GM12878 (cell line): ENCODE measurements at regions not wholly inside any gene's neighbourhood (a gene's known extent, or its start where the extent isn't known, plus 50 kb on each side); places are given as distances from the start of the nearest gene placed in this dataset.

Experiments
- ATAC-seq: fragments of 200-7000 bp; cut with Tn5 transposase; 3 replicates; pipeline ENCODE4 v1.9.1; 2020; ENCODE audit warnings: mild to moderate bottlenecking, moderate library complexity
- BruUV-seq: library from RNA; stranded (reverse); fragments of 400-500 nt; replicated peaks from 2 replicates; lab custom pipeline; 2021; lab: Mats Ljungman, UMichigan
- CTCF ChIA-PET: fragments of 300-600 bp; sonication (Branson Sonifier 250); formaldehyde crosslinking; extraction: SDS; loops from one replicate; lab custom pipeline; 2021; ENCODE audit warnings: inconsistent platforms; lab: Yijun Ruan, JAX
- POLR2A ChIA-PET: fragments of 350-600 bp; formaldehyde crosslinking; extraction: SDS; loops from one replicate; lab custom pipeline; 2021; ENCODE audit warnings: inconsistent platforms; lab: Charles Lee
- RAD21 ChIA-PET: fragments of 300-600 bp; sonication (Branson Sonifier 250); formaldehyde crosslinking; loops from one replicate; lab custom pipeline; 2023; ENCODE audit warnings: antibody characterized with exemption; ENCODE audit not compliant: unreplicated experiment; lab: Charles Lee
- SMC1A ChIA-PET: fragments of 300-600 bp; sonication (Branson Sonifier 250); formaldehyde crosslinking; loops from one replicate; lab custom pipeline; 2023; ENCODE audit not compliant: unreplicated experiment, uncharacterized antibody; lab: Charles Lee
- DNase-seq: peaks from one replicate; pipeline ENCODE4 v3.0.0-alpha.2; 2011; ENCODE audit warnings: low read depth, low spot score
- FAIRE-seq: peaks from 3 replicates; lab custom pipeline; 2011; peaks lifted over from hg19 to GRCh38; lab: Jason Lieb, UNC
- H2AFZ ChIP-seq: 2 replicates; pipeline ENCODE4 v1.6.0; 2011; ENCODE audit warnings: low read depth, low read length, control low read depth; ENCODE audit not compliant: control insufficient read depth
- H3K27ac ChIP-seq: 2 replicates; pipeline ENCODE4 v1.5.1; 2011; ENCODE audit warnings: control low read depth; ENCODE audit not compliant: control insufficient read depth, insufficient read depth
- H3K27me3 ChIP-seq, 2 experiments: replicated peaks in 1 of 2; 2 replicates each; pipeline versions ENCODE4 v1.6.0 to v1.6.1; 2011; ENCODE audit warnings: low read length in 1 of 2; ENCODE audit not compliant: control insufficient read depth in 2 of 2, insufficient read depth in 2 of 2
- H3K36me3 ChIP-seq, 2 experiments: 2 replicates each; pipeline ENCODE4 v1.5.1; 2011; ENCODE audit warnings: low read length in 1 of 2; ENCODE audit not compliant: control insufficient read depth in 2 of 2, insufficient read depth in 2 of 2
- H3K4me1 ChIP-seq: 2 replicates; pipeline ENCODE4 v1.6.1; 2011; ENCODE audit warnings: mild to moderate bottlenecking, low read length, moderate library complexity, mixed read lengths; ENCODE audit not compliant: control insufficient read depth, insufficient read depth
- H3K4me2 ChIP-seq: 2 replicates; pipeline ENCODE4 v1.6.0; 2011; ENCODE audit warnings: control low read depth; ENCODE audit not compliant: control insufficient read depth, insufficient read depth
- H3K4me3 ChIP-seq: fragments of 200-600 bp; sonication (generic); 2 replicates; pipeline ENCODE4 v1.5.1; 2016
- H3K79me2 ChIP-seq: 2 replicates; pipeline ENCODE4 v1.6.0; 2011; ENCODE audit warnings: low read length; ENCODE audit not compliant: control insufficient read depth, insufficient read depth
- H3K9ac ChIP-seq: 2 replicates; pipeline ENCODE4 v1.8.0; 2011; ENCODE audit warnings: low read length, control low read depth, mixed read lengths; ENCODE audit not compliant: control insufficient read depth, insufficient read depth
- H3K9me3 ChIP-seq: replicated peaks from 3 replicates; pipeline ENCODE4 v1.5.1; 2011; ENCODE audit warnings: mild to moderate bottlenecking, low read length; ENCODE audit not compliant: control insufficient read depth, insufficient read depth
- H4K20me1 ChIP-seq: 2 replicates; pipeline ENCODE4 v1.6.0; 2011; ENCODE audit not compliant: control insufficient read depth, insufficient read depth
- EED ChIP-seq: sonication (generic); IDR thresholded peaks from 2 replicates; pipeline ENCODE4 v1.6.1; 2016; ENCODE audit warnings: antibody characterized with exemption, low read depth
- HCFC1 ChIP-seq: fragments of 150-350 bp; IDR thresholded peaks from 2 replicates; pipeline ENCODE4 v1.6.1; 2014; ENCODE audit warnings: low read length
- MYC ChIP-seq: IDR thresholded peaks from 2 replicates; pipeline ENCODE4 v1.6.1; 2011; ENCODE audit warnings: mild to moderate bottlenecking, low read length, moderate library complexity, inconsistent platforms; ENCODE audit not compliant: insufficient read depth, insufficient replicate concordance, insufficient read length, severe bottlenecking
- PRDM15 ChIP-seq: fragments of 450-650 bp; formaldehyde crosslinking; IDR thresholded peaks from 2 replicates; pipeline ENCODE4 v1.4.0; 2020; ENCODE audit warnings: mild to moderate bottlenecking, moderate library complexity
- TAF1 ChIP-seq: IDR thresholded peaks from 2 replicates; pipeline ENCODE4 v1.6.1; 2011; ENCODE audit warnings: mild to moderate bottlenecking, low read depth, low read length, borderline replicate concordance
- ZBTB40 ChIP-seq: fragments of 450-650 bp; IDR thresholded peaks from 2 replicates; pipeline ENCODE4 v1.6.1; 2016; ENCODE audit warnings: mild to moderate bottlenecking, moderate library complexity, borderline replicate concordance
- ZNF274 ChIP-seq: IDR thresholded peaks from one replicate; pipeline ENCODE4 v1.8.0; 2011; ENCODE audit not compliant: insufficient read length, insufficient read depth
- ZSCAN29 ChIP-seq: fragments of 450-650 bp; IDR thresholded peaks from 2 replicates; pipeline ENCODE4 v1.6.1; 2017; ENCODE audit warnings: mild to moderate bottlenecking, moderate library complexity
- WGBS: methylation state at CpG from one replicate; pipeline ENCODE4 v1.1.6; 2016; ENCODE audit warnings: low lambda C conversion rate; ENCODE audit not compliant: insufficient replicate concordance, insufficient coverage; ENCODE audit errors: missing lambda C conversion rate; 5-methylcytosine and 5-hydroxymethylcytosine counted together
- in situ Hi-C: fragments of 300-500 bp; cut with MboI; formaldehyde crosslinking; loops from 9 replicates; pipeline ENCODE4 v1.14.3; 2018; ENCODE audit warnings: mixed read lengths
- intact Hi-C: fragments of 100-400 bp; cut with micrococcal nuclease; formaldehyde crosslinking; loops from one replicate; pipeline ENCODE4 v1.14.2; 2022; ENCODE audit not compliant: unreplicated experiment

GRCh38 chr2:205908212-205909183 lies 177.5 kb downstream of the INO80D start:
- ChIA-PET CTCF (interaction anchor here (1.8 kb wide), 1 partner anchor 18 kb away, joined by 4 read pairs; no protein-coding TSS in a partner anchor), SMC1A (interaction anchor here (0.6 to 0.8 kb wide), 2 partner anchors 9 to 10 kb away, joined by 3 read pairs; no protein-coding TSS in a partner anchor), RAD21 (no interaction called here)
- ATAC-seq (no peak), FAIRE-seq (no peak)
- Histone ChIP-seq H4K20me1 (no peaks in the 10 kb centered on the region), H3K27me3 (no peaks in the 10 kb centered on the region; a peak in 1 of 4 replicates), H3K27ac (no peak overlapping the region), H3K9ac (no peak overlapping the region), H3K36me3 (no peaks in the 10 kb centered on the region), H3K4me3 (no peak overlapping the region)
- in situ Hi-C loops, result no loop called here
- no peak for TF ChIP-seq ZSCAN29
- no peak for TF ChIP-seq ZNF274
- no peak for TF ChIP-seq MYC
- no peak for TF ChIP-seq ZBTB40
- TF ChIP-seq EED, result no peak
- TF ChIP-seq PRDM15 (CRISPR knock-in tag), result no peak
- TF ChIP-seq TAF1, result no peak
- TF ChIP-seq HCFC1, result no peak
- TF ChIP-seq, all 136 proteins: peak for 0
- Histone ChIP-seq H3K4me2 (no peak overlapping the region), H3K4me1 (no peaks in the 10 kb centered on the region), H3K9me3 (no peaks in the 10 kb centered on the region), H3K79me2 (no peaks in the 10 kb centered on the region), H2AFZ (no peak overlapping the region)
- no TSS peak for BruUV-seq
- 45% methylated on average over 16 of the region's 16 CpGs for WGBS
- no peak for DNase-seq
- intact Hi-C loops, result no loop called here
- POLR2A ChIA-PET, result no interaction called here
